Superior temporal gyrus (tissue), 1 donor: ENCODE measurements at regions not wholly inside any gene's neighbourhood (a gene's known extent, or its start where the extent isn't known, plus 50 kb on each side); places are given as distances from the start of the nearest gene placed in this dataset.
A peak's percentile ranks its signal among the peaks of the same experiment; 100 is the strongest.
"Not testable (repeated sequence)": the region's sequence is repeated elsewhere in the genome, so short reads cannot be mapped to it uniquely, and the experiment has no call there.

Experiments
- DNase-seq: peaks from one replicate; pipeline ENCODE4 v3.0.0-alpha.2; 2016; ENCODE audit errors: extremely low spot score

GRCh38 chr4:22573198-22573597 lies 57.3 kb upstream of the ADGRA3 start:
- DNase-seq, result peak; percentile 49

GRCh38 chr4:22573641-22574040 lies 57.8 kb upstream of the ADGRA3 start:
- no peak for DNase-seq

- no peak for DNase-seq
Observed at GRCh38 chr4:22574424-22574823, 58.6 kb upstream of the ADGRA3 start.

GRCh38 chr4:22574880-22575279 lies 59.0 kb upstream of the ADGRA3 start:
- DNase-seq, result no peak

- DNase-seq, result no peak
Observed at GRCh38 chr4:22587253-22587652, 71.4 kb upstream of the ADGRA3 start.

- no peak for DNase-seq
Observed at GRCh38 chr4:22593933-22594332, 78.1 kb upstream of the ADGRA3 start.

- DNase-seq, result no peak
Observed at GRCh38 chr4:22595684-22596083, 79.8 kb upstream of the ADGRA3 start.

GRCh38 chr4:22596409-22596808 lies 80.5 kb upstream of the ADGRA3 start:
- no peak for DNase-seq

- no peak for DNase-seq
Observed at GRCh38 chr4:22597471-22597870, 81.6 kb upstream of the ADGRA3 start.

GRCh38 chr4:22598113-22599047 lies 82.5 kb upstream of the ADGRA3 start:
- not testable (repeated sequence) for DNase-seq

GRCh38 chr4:22599228-22599928 lies 83.5 kb upstream of the ADGRA3 start:
- DNase-seq, result not testable (repeated sequence)

GRCh38 chr4:22599929-22600432 lies 84.1 kb upstream of the ADGRA3 start:
- DNase-seq, result not testable (repeated sequence)

- not testable (repeated sequence) for DNase-seq
Observed at GRCh38 chr4:22601638-22602037, 85.8 kb upstream of the ADGRA3 start.

- DNase-seq, result no peak
Observed at GRCh38 chr4:22607382-22607781, 85.4 kb upstream of the GBA3 start.

GRCh38 chr4:22609951-22610525 lies 82.7 kb upstream of the GBA3 start:
- not testable (repeated sequence) for DNase-seq

GRCh38 chr4:22614114-22614513 lies 78.6 kb upstream of the GBA3 start:
- no peak for DNase-seq

- no peak for DNase-seq
Observed at GRCh38 chr4:22616516-22616915, 76.2 kb upstream of the GBA3 start.

- DNase-seq, result not testable (repeated sequence)
Observed at GRCh38 chr4:22620144-22620543, 72.6 kb upstream of the GBA3 start.

- not testable (repeated sequence) for DNase-seq
Observed at GRCh38 chr4:22621970-22622369, 70.8 kb upstream of the GBA3 start.

GRCh38 chr4:22624002-22624401 lies 68.7 kb upstream of the GBA3 start:
- DNase-seq, result not testable (repeated sequence)

- DNase-seq, result no peak
Observed at GRCh38 chr4:22625311-22625710, 67.4 kb upstream of the GBA3 start.

GRCh38 chr4:22627851-22628250 lies 64.9 kb upstream of the GBA3 start:
- DNase-seq, result not testable (repeated sequence)
